ENCODE measurements at regions not wholly inside any gene's neighbourhood (a gene's known extent, or its start where the extent isn't known, plus 50 kb on each side); places are given as distances from the start of the nearest gene placed in this dataset.

DNA sequence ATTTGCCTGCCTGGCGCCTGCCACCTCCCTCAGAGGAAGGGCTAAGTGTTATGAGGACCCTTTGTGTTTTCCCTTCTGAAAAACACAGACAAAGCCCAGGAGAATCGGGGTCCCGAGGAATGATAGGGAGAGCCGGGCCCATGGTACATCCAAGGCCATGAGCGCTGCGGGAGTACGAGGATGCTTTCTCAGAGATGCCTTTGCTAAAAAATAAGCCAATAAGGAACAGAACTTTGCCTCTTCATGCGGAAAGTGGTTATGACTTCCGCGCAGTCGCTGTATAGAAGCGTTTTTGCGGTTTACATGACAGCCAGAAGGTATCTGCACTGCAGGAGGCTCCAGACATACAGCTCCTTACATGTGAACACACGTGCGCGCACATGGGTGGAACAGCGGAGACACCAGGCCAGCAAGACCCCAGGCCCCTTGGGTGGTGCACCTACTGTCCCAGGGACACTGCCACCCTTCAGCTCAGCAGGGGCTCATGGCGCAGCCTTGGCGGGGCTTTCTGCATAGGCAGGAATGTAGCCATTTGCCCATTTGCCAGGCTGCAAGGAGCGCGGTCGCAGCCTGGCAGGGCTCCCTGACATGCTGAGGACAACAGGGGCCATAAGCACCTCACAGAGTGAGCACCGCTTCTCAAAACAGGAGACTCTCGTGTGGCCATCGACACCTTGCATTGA lies 252.4 kb upstream of the SALL3 start:
- TF ChIP-seq, protein P1, sequence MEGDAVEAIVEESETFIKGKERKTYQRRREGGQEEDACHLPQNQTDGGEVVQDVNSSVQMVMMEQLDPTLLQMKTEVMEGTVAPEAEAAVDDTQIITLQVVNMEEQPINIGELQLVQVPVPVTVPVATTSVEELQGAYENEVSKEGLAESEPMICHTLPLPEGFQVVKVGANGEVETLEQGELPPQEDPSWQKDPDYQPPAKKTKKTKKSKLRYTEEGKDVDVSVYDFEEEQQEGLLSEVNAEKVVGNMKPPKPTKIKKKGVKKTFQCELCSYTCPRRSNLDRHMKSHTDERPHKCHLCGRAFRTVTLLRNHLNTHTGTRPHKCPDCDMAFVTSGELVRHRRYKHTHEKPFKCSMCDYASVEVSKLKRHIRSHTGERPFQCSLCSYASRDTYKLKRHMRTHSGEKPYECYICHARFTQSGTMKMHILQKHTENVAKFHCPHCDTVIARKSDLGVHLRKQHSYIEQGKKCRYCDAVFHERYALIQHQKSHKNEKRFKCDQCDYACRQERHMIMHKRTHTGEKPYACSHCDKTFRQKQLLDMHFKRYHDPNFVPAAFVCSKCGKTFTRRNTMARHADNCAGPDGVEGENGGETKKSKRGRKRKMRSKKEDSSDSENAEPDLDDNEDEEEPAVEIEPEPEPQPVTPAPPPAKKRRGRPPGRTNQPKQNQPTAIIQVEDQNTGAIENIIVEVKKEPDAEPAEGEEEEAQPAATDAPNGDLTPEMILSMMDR (IDR thresholded peaks at IDR 0.05; ENCODE audit: low read depth, low read length): no peak
- TF ChIP-seq POLR2A (IDR thresholded peaks at IDR 0.05; ENCODE audit: extremely low read depth, insufficient read length): no peak
- no peak for TF ChIP-seq MYC (IDR thresholded peaks at IDR 0.05; ENCODE audit: low read depth, low read length)
